Neural cell (in vitro differentiated cells): ENCODE measurements at regions not wholly inside any gene's neighbourhood (a gene's known extent, or its start where the extent isn't known, plus 50 kb on each side); places are given as distances from the start of the nearest gene placed in this dataset.

Experiments
- EZH2 ChIP-seq: fragments of 200-600, 300-800 bp; shearing (Covaris generic), sonication (generic); IDR thresholded peaks from 2 replicates; pipeline ENCODE4 v1.6.1; 2014; ENCODE audit warnings: antibody characterized with exemption, low read length, borderline replicate concordance, mild to moderate bottlenecking; ENCODE audit not compliant: insufficient read depth, poor library complexity, severe bottlenecking
- TF ChIP-seq, protein P1 (sequence below): fragments of 450-650 bp; IDR thresholded peaks from 2 replicates; pipeline ENCODE4 v1.5.1; 2014; ENCODE audit warnings: antibody characterized with exemption, mild to moderate bottlenecking, moderate library complexity; ENCODE audit not compliant: poor library complexity, severe bottlenecking
- TF ChIP-seq, protein P2 (sequence below): IDR thresholded peaks from 2 replicates; pipeline ENCODE4 v1.6.1; 2012; ENCODE audit warnings: borderline replicate concordance

DNA sequence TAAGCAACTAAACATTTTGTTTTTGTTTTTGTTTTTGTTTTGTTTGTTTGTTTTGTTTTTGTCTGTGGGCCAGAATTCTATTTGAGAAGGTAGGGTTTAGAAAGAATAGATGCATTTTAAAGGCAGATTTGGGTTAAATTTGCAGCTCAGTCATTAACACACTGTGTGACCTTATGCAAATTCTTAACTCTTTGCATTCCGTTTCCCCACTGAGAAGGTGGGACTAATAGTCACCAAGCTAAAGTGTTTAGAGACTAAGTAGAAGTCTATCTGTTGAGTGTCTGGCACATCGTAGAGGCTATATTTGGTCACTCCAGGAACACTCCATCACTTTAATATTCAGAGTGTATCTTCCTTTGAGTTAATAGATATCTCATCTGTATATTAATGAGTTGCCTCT lies 87.1 kb downstream of the CCNA1 start:
- TF ChIP-seq EZH2 = no peak
- TF ChIP-seq, protein P1, sequence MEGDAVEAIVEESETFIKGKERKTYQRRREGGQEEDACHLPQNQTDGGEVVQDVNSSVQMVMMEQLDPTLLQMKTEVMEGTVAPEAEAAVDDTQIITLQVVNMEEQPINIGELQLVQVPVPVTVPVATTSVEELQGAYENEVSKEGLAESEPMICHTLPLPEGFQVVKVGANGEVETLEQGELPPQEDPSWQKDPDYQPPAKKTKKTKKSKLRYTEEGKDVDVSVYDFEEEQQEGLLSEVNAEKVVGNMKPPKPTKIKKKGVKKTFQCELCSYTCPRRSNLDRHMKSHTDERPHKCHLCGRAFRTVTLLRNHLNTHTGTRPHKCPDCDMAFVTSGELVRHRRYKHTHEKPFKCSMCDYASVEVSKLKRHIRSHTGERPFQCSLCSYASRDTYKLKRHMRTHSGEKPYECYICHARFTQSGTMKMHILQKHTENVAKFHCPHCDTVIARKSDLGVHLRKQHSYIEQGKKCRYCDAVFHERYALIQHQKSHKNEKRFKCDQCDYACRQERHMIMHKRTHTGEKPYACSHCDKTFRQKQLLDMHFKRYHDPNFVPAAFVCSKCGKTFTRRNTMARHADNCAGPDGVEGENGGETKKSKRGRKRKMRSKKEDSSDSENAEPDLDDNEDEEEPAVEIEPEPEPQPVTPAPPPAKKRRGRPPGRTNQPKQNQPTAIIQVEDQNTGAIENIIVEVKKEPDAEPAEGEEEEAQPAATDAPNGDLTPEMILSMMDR = no peak
- TF ChIP-seq, protein P2, sequence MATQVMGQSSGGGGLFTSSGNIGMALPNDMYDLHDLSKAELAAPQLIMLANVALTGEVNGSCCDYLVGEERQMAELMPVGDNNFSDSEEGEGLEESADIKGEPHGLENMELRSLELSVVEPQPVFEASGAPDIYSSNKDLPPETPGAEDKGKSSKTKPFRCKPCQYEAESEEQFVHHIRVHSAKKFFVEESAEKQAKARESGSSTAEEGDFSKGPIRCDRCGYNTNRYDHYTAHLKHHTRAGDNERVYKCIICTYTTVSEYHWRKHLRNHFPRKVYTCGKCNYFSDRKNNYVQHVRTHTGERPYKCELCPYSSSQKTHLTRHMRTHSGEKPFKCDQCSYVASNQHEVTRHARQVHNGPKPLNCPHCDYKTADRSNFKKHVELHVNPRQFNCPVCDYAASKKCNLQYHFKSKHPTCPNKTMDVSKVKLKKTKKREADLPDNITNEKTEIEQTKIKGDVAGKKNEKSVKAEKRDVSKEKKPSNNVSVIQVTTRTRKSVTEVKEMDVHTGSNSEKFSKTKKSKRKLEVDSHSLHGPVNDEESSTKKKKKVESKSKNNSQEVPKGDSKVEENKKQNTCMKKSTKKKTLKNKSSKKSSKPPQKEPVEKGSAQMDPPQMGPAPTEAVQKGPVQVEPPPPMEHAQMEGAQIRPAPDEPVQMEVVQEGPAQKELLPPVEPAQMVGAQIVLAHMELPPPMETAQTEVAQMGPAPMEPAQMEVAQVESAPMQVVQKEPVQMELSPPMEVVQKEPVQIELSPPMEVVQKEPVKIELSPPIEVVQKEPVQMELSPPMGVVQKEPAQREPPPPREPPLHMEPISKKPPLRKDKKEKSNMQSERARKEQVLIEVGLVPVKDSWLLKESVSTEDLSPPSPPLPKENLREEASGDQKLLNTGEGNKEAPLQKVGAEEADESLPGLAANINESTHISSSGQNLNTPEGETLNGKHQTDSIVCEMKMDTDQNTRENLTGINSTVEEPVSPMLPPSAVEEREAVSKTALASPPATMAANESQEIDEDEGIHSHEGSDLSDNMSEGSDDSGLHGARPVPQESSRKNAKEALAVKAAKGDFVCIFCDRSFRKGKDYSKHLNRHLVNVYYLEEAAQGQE = no peak
